Lower lobe of right lung (tissue), 2 donors: ENCODE measurements at regions not wholly inside any gene's neighbourhood (a gene's known extent, or its start where the extent isn't known, plus 50 kb on each side); places are given as distances from the start of the nearest gene placed in this dataset.

Experiments used
- ATAC-seq, 2 donors: fragments of 200-7000 bp; cut with Tn5 transposase; one replicate each; pipeline ENCODE4 v1.9.1; 2020 to 2022; ENCODE audit warnings: mild to moderate bottlenecking in 2 of 2, moderate library complexity in 2 of 2
- DNase-seq: peaks from one replicate; pipeline ENCODE4 v3.0.0-alpha.2; 2020
- H3K27ac ChIP-seq: fragments of 200-600 bp; one replicate; pipeline ENCODE4 v1.8.0; 2022
- H3K27me3 ChIP-seq: fragments of 200-600 bp; one replicate; pipeline ENCODE4 v1.8.0; 2022; ENCODE audit warnings: low read depth
- H3K36me3 ChIP-seq: fragments of 200-600 bp; one replicate; pipeline ENCODE4 v1.8.0; 2022; ENCODE audit warnings: mild to moderate bottlenecking
- H3K4me1 ChIP-seq: fragments of 200-600 bp; one replicate; pipeline ENCODE4 v1.8.0; 2022
- H3K4me3 ChIP-seq: fragments of 200-600 bp; one replicate; pipeline ENCODE4 v1.8.0; 2022; ENCODE audit warnings: mild to moderate bottlenecking
- H3K9me3 ChIP-seq: fragments of 200-600 bp; one replicate; pipeline ENCODE4 v1.8.0; 2022
- CTCF ChIP-seq: fragments of 200-600 bp; IDR thresholded peaks from one replicate; pipeline ENCODE4 v1.8.0; 2022; ENCODE audit warnings: antibody characterized with exemption, mild to moderate bottlenecking
- intact Hi-C: fragments of 100-400 bp; cut with DNase I; formaldehyde crosslinking; loops from one replicate; pipeline ENCODE4 v1.11.0; 2022
- donor health status: DM: no; HTN: yes; CAD: no; lungs with severe emphysema.

GRCh38 chr12:13454991-13455777, 258.7 kb downstream of the EMP1 start:
- no peaks in the 10 kb centered on the region for H3K4me1 ChIP-seq
- H3K4me3 ChIP-seq = no peak overlapping the region
- H3K27me3 ChIP-seq = no peaks in the 10 kb centered on the region
- no peaks in the 10 kb centered on the region for H3K36me3 ChIP-seq
- intact Hi-C loops = no loop called here
- H3K9me3 ChIP-seq = no peaks in the 10 kb centered on the region
- TF ChIP-seq CTCF = no peak
- H3K27ac ChIP-seq = no peak overlapping the region
- no peak for DNase-seq
- no peak for ATAC-seq

- H3K27ac ChIP-seq = no peak overlapping the region
- intact Hi-C loops = no loop called here
- no peaks in the 10 kb centered on the region for H3K27me3 ChIP-seq
- H3K9me3 ChIP-seq = no peaks in the 10 kb centered on the region
- ATAC-seq = no peak
- TF ChIP-seq CTCF = no peak
- no peaks in the 10 kb centered on the region for H3K4me1 ChIP-seq
- DNase-seq = no peak
- no peaks in the 10 kb centered on the region for H3K36me3 ChIP-seq
- no peak overlapping the region for H3K4me3 ChIP-seq
Measured at GRCh38 chr12:13452955-13453570, 256.5 kb downstream of the EMP1 start.

GRCh38 chr12:13451776-13452175, 255.2 kb downstream of the EMP1 start:
- Histone ChIP-seq H3K27ac (no peak overlapping the region), H3K27me3 (no peaks in the 10 kb centered on the region), H3K4me1 (no peaks in the 10 kb centered on the region), H3K4me3 (no peak overlapping the region), H3K9me3 (no peaks in the 10 kb centered on the region), H3K36me3 (no peaks in the 10 kb centered on the region)
- DNase-seq = no peak
- no peak for ATAC-seq
- intact Hi-C loops = no loop called here
- TF ChIP-seq CTCF = no peak

GRCh38 chr12:13450231-13451080, 253.9 kb downstream of the EMP1 start:
- H3K27ac ChIP-seq = no peak overlapping the region
- no peak for TF ChIP-seq CTCF
- no peaks in the 10 kb centered on the region for H3K9me3 ChIP-seq
- no peaks in the 10 kb centered on the region for H3K36me3 ChIP-seq
- no peak for DNase-seq
- ATAC-seq = no peak
- intact Hi-C loops = no loop called here
- H3K4me1 ChIP-seq = no peaks in the 10 kb centered on the region
- no peaks in the 10 kb centered on the region for H3K27me3 ChIP-seq
- H3K4me3 ChIP-seq = no peak overlapping the region

GRCh38 chr12:13444076-13444475, 247.6 kb downstream of the EMP1 start:
- H3K27me3 ChIP-seq = no peaks in the 10 kb centered on the region
- intact Hi-C loops = no loop called here
- H3K9me3 ChIP-seq = no peaks in the 10 kb centered on the region
- no peak overlapping the region for H3K27ac ChIP-seq
- ATAC-seq (peak in 1 of 2 donors; percentile 42), DNase-seq (no peak)
- no peak for TF ChIP-seq CTCF
- H3K4me1 ChIP-seq = peaks cover 16% of the 10 kb centered on the region
- no peak overlapping the region for H3K4me3 ChIP-seq
- no peaks in the 10 kb centered on the region for H3K36me3 ChIP-seq
